Mucosa of descending colon (tissue), 3 donors: ENCODE measurements at regions not wholly inside any gene's neighbourhood (a gene's known extent, or its start where the extent isn't known, plus 50 kb on each side); places are given as distances from the start of the nearest gene placed in this dataset.

Experiments
- ATAC-seq: fragments of 200-7000 bp; cut with Tn5 transposase; one replicate; pipeline ENCODE4 v1.9.1; 2020; ENCODE audit warnings: mild to moderate bottlenecking, moderate library complexity
- DNase-seq, 3 donors: peaks; one replicate each; pipeline ENCODE4 v3.0.0-alpha.2; 2020
- H3K36me3 ChIP-seq: fragments of 200-600 bp; one replicate; pipeline ENCODE4 v1.8.0; 2021; ENCODE audit warnings: low read depth, mild to moderate bottlenecking
- H3K4me1 ChIP-seq: fragments of 200-600 bp; one replicate; pipeline ENCODE4 v1.8.0; 2021; ENCODE audit warnings: low read depth, mild to moderate bottlenecking
- H3K4me3 ChIP-seq: fragments of 200-600 bp; one replicate; pipeline ENCODE4 v1.8.0; 2021; ENCODE audit warnings: mild to moderate bottlenecking
- H3K9me3 ChIP-seq: fragments of 200-600 bp; one replicate; pipeline ENCODE4 v1.8.0; 2021; ENCODE audit warnings: mild to moderate bottlenecking
- CTCF ChIP-seq: fragments of 200-600 bp; IDR thresholded peaks from one replicate; pipeline ENCODE4 v1.8.0; 2022; ENCODE audit warnings: antibody characterized with exemption, mild to moderate bottlenecking
- intact Hi-C, 2 donors: fragments of 100-400 bp; cut with DNase I in 1 of 2; cut with micrococcal nuclease in 1 of 2; formaldehyde crosslinking; loops; one replicate each; pipeline versions ENCODE4 v1.11.0 to v1.11.1; 2022; cut with DNase I, micrococcal nuclease
- donor health status: DM: no; HTN: no; CAD: no; lungs with moderate emphysema.
- donor health status: DM: no; HTN: no; CAD: no.
- donor health status: DM: no; HTN: yes; CAD: no.

- ATAC-seq (no peak), DNase-seq (no peak)
- Histone ChIP-seq H3K9me3 (no peaks in the 10 kb centered on the region), H3K4me3 (no peak overlapping the region), H3K36me3 (no peaks in the 10 kb centered on the region), H3K4me1 (no peaks in the 10 kb centered on the region)
- intact Hi-C loops: no loop called here
- TF ChIP-seq CTCF: no peak
Measured at GRCh38 chr9:1683951-1684350, 331.2 kb upstream of the SMARCA2 start.

- DNase-seq: no peak
Measured at GRCh38 chr9:1698991-1699390, 316.2 kb upstream of the SMARCA2 start.

GRCh38 chr9:1701113-1701512 lies 314.0 kb upstream of the SMARCA2 start:
- no peak for ATAC-seq
- Histone ChIP-seq H3K4me3 (no peak overlapping the region), H3K9me3 (no peaks in the 10 kb centered on the region), H3K36me3 (no peaks in the 10 kb centered on the region), H3K4me1 (no peaks in the 10 kb centered on the region)
- no peak for DNase-seq
- TF ChIP-seq CTCF: no peak
- intact Hi-C loops: no loop called here

More at GRCh38 chr9:1698991-1699390, 316.2 kb upstream of the SMARCA2 start:
- no peaks in the 10 kb centered on the region for H3K9me3 ChIP-seq
- H3K36me3 ChIP-seq: no peaks in the 10 kb centered on the region
- no peak overlapping the region for H3K4me3 ChIP-seq
- TF ChIP-seq CTCF: no peak
- H3K4me1 ChIP-seq: no peaks in the 10 kb centered on the region
- intact Hi-C loops: no loop called here
- no peak for ATAC-seq

GRCh38 chr9:1702701-1703100 lies 312.4 kb upstream of the SMARCA2 start:
- TF ChIP-seq CTCF: no peak
- no peaks in the 10 kb centered on the region for H3K36me3 ChIP-seq
- intact Hi-C loops: no loop called here

GRCh38 chr9:1707291-1707690 lies 307.9 kb upstream of the SMARCA2 start:
- H3K36me3 ChIP-seq: no peaks in the 10 kb centered on the region
- no peak overlapping the region for H3K4me3 ChIP-seq
- TF ChIP-seq CTCF: no peak
- intact Hi-C loops: no loop called here
- ATAC-seq (no peak), DNase-seq (no peak)
- no peaks in the 10 kb centered on the region for H3K9me3 ChIP-seq
- H3K4me1 ChIP-seq: no peaks in the 10 kb centered on the region

More at GRCh38 chr9:1702701-1703100, 312.4 kb upstream of the SMARCA2 start:
- H3K9me3 ChIP-seq: no peaks in the 10 kb centered on the region
- no peak overlapping the region for H3K4me3 ChIP-seq
- H3K4me1 ChIP-seq: no peaks in the 10 kb centered on the region
- no peak for DNase-seq
- ATAC-seq: no peak

- H3K4me1 ChIP-seq: no peaks in the 10 kb centered on the region
- no peak for ATAC-seq
- intact Hi-C loops: no loop called here
- no peak for TF ChIP-seq CTCF
- H3K9me3 ChIP-seq: no peaks in the 10 kb centered on the region
- H3K36me3 ChIP-seq: no peaks in the 10 kb centered on the region
- no peak for DNase-seq
- H3K4me3 ChIP-seq: no peak overlapping the region
Measured at GRCh38 chr9:1708219-1708618, 306.9 kb upstream of the SMARCA2 start.
